Natural killer cell (primary cell): ENCODE measurements at regions not wholly inside any gene's neighbourhood (a gene's known extent, or its start where the extent isn't known, plus 50 kb on each side); places are given as distances from the start of the nearest gene placed in this dataset.

Experiments
- ATAC-seq, 3 donors: fragments of 150-1000 bp in 2 of 3; fragments of 200-7000 bp in 1 of 3; cut with Tn5 transposase; 1 replicate in 1 of 3; 2 replicates in 2 of 3; pipeline ENCODE4 v1.10.0; 2021; ENCODE audit warnings: mild to moderate bottlenecking in 2 of 3, moderate library complexity in 2 of 3
- DNase-seq, 2 donors: peaks; one replicate each; pipeline versions ENCODE4 v3.0.0 to v3.0.0-alpha.2; 2013 to 2021; ENCODE audit warnings: mixed read lengths in 1 of 2
- H3K27ac ChIP-seq: one replicate; pipeline ENCODE4 v1.5.1; 2013; ENCODE audit warnings: mild to moderate bottlenecking, low read length
- H3K27me3 ChIP-seq: one replicate; pipeline ENCODE4 v1.6.1; 2013; ENCODE audit warnings: low read length; ENCODE audit not compliant: control insufficient read depth, insufficient read depth
- H3K36me3 ChIP-seq: one replicate; pipeline ENCODE4 v1.6.1; 2013; ENCODE audit warnings: low read length; ENCODE audit not compliant: control insufficient read depth, insufficient read depth
- H3K4me1 ChIP-seq: one replicate; pipeline ENCODE4 v1.6.1; 2013; ENCODE audit warnings: low read length; ENCODE audit not compliant: control insufficient read depth, insufficient read depth
- H3K4me3 ChIP-seq: one replicate; pipeline ENCODE4 v1.5.1; 2013; ENCODE audit warnings: low read length
- H3K9me3 ChIP-seq: one replicate; pipeline ENCODE4 v1.6.1; 2013; ENCODE audit warnings: low read length; ENCODE audit not compliant: control insufficient read depth, insufficient read depth
- H3K27ac Mint-ChIP-seq, 2 donors: one replicate each; pipeline ENCODE4 v1.8.0; 2022; ENCODE audit warnings: mild to moderate bottlenecking in 2 of 2, mixed read lengths in 2 of 2, moderate library complexity in 1 of 2
- H3K27me3 Mint-ChIP-seq, 2 donors: one replicate each; pipeline ENCODE4 v1.8.0; 2022; ENCODE audit warnings: low read depth in 2 of 2, mixed read lengths in 2 of 2
- H3K36me3 Mint-ChIP-seq: one replicate; pipeline ENCODE4 v1.8.0; 2022; ENCODE audit warnings: mixed read lengths
- H3K4me1 Mint-ChIP-seq, 2 donors: one replicate each; pipeline ENCODE4 v1.8.0; 2022; ENCODE audit warnings: mixed read lengths in 2 of 2
- H3K4me3 Mint-ChIP-seq: one replicate; pipeline ENCODE4 v1.8.0; 2022; ENCODE audit warnings: mild to moderate bottlenecking, moderate library complexity, mixed read lengths
- H3K9me3 Mint-ChIP-seq, 2 donors: one replicate each; pipeline ENCODE4 v1.8.0; 2022; ENCODE audit warnings: mixed read lengths in 2 of 2
- CTCF ChIP-seq: fragments of 200-600 bp; IDR thresholded peaks from one replicate; pipeline ENCODE4 v1.8.0; 2022; ENCODE audit warnings: antibody characterized with exemption
- WGBS: methylation state at CpG from one replicate; pipeline ENCODE4 v1.1.7; 2013; ENCODE audit warnings: missing lambda C conversion rate; ENCODE audit not compliant: insufficient coverage; 5-methylcytosine and 5-hydroxymethylcytosine counted together
- intact Hi-C: fragments of 100-400 bp; cut with micrococcal nuclease; formaldehyde crosslinking; loops from one replicate; pipeline ENCODE4 v1.14.2; 2022

- Mint-ChIP-seq H3K36me3 (no peaks in the 10 kb centered on the region), H3K4me1 (peaks cover 0 to 14% of the 10 kb centered on the region in 2 donors), H3K27me3 (peaks cover 19 to 30% of the 10 kb centered on the region in 2 donors), H3K9me3 (no peaks in the 10 kb centered on the region), H3K4me3 (no peak overlapping the region), H3K27ac (no peak overlapping the region)
- H3K9me3 ChIP-seq = no peaks in the 10 kb centered on the region
- H3K4me1 ChIP-seq = peaks cover 6% of the 10 kb centered on the region
- intact Hi-C loops = no loop called here
- peaks cover 6% of the 10 kb centered on the region for H3K27me3 ChIP-seq
- no peak overlapping the region for H3K27ac ChIP-seq
- no peak overlapping the region for H3K4me3 ChIP-seq
- 85% methylated on average over 4 of the region's 5 CpGs for WGBS
- H3K36me3 ChIP-seq = no peaks in the 10 kb centered on the region
- ATAC-seq (no peak), DNase-seq (no peak)
- TF ChIP-seq CTCF = no peak
Measured at GRCh38 chr11:129273944-129274711, 82.0 kb upstream of the ARHGAP32 start.

GRCh38 chr11:129273322-129273721 is 81.2 kb upstream of the ARHGAP32 start:
- Mint-ChIP-seq H3K4me1 (peaks cover 0 to 12% of the 10 kb centered on the region in 2 donors), H3K27me3 (peaks cover 19 to 30% of the 10 kb centered on the region in 2 donors), H3K27ac (no peak overlapping the region), H3K9me3 (no peaks in the 10 kb centered on the region), H3K36me3 (no peaks in the 10 kb centered on the region), H3K4me3 (no peak overlapping the region)
- Histone ChIP-seq H3K4me1 (peaks cover 4% of the 10 kb centered on the region), H3K36me3 (no peaks in the 10 kb centered on the region), H3K27me3 (peaks cover 6% of the 10 kb centered on the region), H3K27ac (no peak overlapping the region), H3K9me3 (no peaks in the 10 kb centered on the region), H3K4me3 (no peak overlapping the region)
- no peak for DNase-seq
- intact Hi-C loops = no loop called here
- TF ChIP-seq CTCF = no peak
- no peak for ATAC-seq

GRCh38 chr11:129271030-129271429 is 78.9 kb upstream of the ARHGAP32 start:
- H3K27me3 Mint-ChIP-seq = peaks cover 11% of the 10 kb centered on the region in 2 donors
- Histone ChIP-seq H3K27ac (no peak overlapping the region), H3K36me3 (no peaks in the 10 kb centered on the region), H3K4me1 (no peaks in the 10 kb centered on the region), H3K4me3 (no peak overlapping the region), H3K9me3 (no peaks in the 10 kb centered on the region), H3K27me3 (no peaks in the 10 kb centered on the region)
- ATAC-seq (no peak), DNase-seq (no peak)
- no peaks in the 10 kb centered on the region for H3K36me3 Mint-ChIP-seq
- H3K9me3 Mint-ChIP-seq = no peaks in the 10 kb centered on the region
- H3K27ac Mint-ChIP-seq = no peak overlapping the region
- 88% methylated on average over 9 of the region's 9 CpGs for WGBS
- no peak for TF ChIP-seq CTCF
- intact Hi-C loops = no loop called here
- H3K4me1 Mint-ChIP-seq = peaks cover 0 to 4% of the 10 kb centered on the region in 2 donors
- no peak overlapping the region for H3K4me3 Mint-ChIP-seq

GRCh38 chr11:129270446-129270845 is 78.3 kb upstream of the ARHGAP32 start:
- intact Hi-C loops = no loop called here
- Mint-ChIP-seq H3K27ac (no peak overlapping the region), H3K9me3 (no peaks in the 10 kb centered on the region), H3K36me3 (no peaks in the 10 kb centered on the region), H3K4me1 (peaks cover 0 to 4% of the 10 kb centered on the region in 2 donors), H3K4me3 (no peak overlapping the region), H3K27me3 (peaks cover 11% of the 10 kb centered on the region in 2 donors)
- no peak overlapping the region for H3K4me3 ChIP-seq
- no peaks in the 10 kb centered on the region for H3K9me3 ChIP-seq
- DNase-seq (no peak), ATAC-seq (no peak)
- no peak overlapping the region for H3K27ac ChIP-seq
- H3K36me3 ChIP-seq = no peaks in the 10 kb centered on the region
- no peaks in the 10 kb centered on the region for H3K27me3 ChIP-seq
- no peaks in the 10 kb centered on the region for H3K4me1 ChIP-seq
- no peak for TF ChIP-seq CTCF
- WGBS = 14% methylated on average over 4 of the region's 4 CpGs
